Thyroid gland (tissue), 4 donors: ENCODE measurements at regions not wholly inside any gene's neighbourhood (a gene's known extent, or its start where the extent isn't known, plus 50 kb on each side); places are given as distances from the start of the nearest gene placed in this dataset.

Experiments
- DNase-seq, 2 donors: peaks; one replicate each; pipeline ENCODE4 v3.0.0-alpha.2; 2019
- H3K27ac ChIP-seq, 3 donors: fragments of 200-600 bp; sonication (generic); 1 replicate in 2 of 3; 2 replicates in 1 of 3; pipeline ENCODE4 v1.5.1; 2016 to 2019; ENCODE audit warnings: mild to moderate bottlenecking in 1 of 3, moderate library complexity in 1 of 3
- H3K27me3 ChIP-seq: fragments of 200-600 bp; sonication (generic); one replicate; pipeline ENCODE4 v1.5.1; 2019
- H3K36me3 ChIP-seq, 2 donors: fragments of 200-600 bp; sonication (generic); one replicate each; pipeline ENCODE4 v1.5.1; 2016 to 2019
- H3K4me1 ChIP-seq, 2 donors: fragments of 200-600 bp; sonication (generic); one replicate each; pipeline ENCODE4 v1.5.1; 2017 to 2019
- H3K4me3 ChIP-seq, 3 donors: fragments of 200-600 bp; sonication (generic); replicated peaks in 1 of 3; 1 replicate in 2 of 3; 2 replicates in 1 of 3; pipeline ENCODE4 v1.5.1; 2016; ENCODE audit warnings: mild to moderate bottlenecking in 1 of 3
- H3K9me3 ChIP-seq: fragments of 200-600 bp; sonication (generic); one replicate; pipeline ENCODE4 v1.5.1; 2017
- CTCF ChIP-seq, 6 experiments: fragments of 200-600 bp in 3 of 6; fragments of 450-650 bp in 3 of 6; sonication (generic) in 3 of 6; IDR thresholded peaks; one replicate each; pipeline ENCODE4 v1.5.1; 2016 to 2019; ENCODE audit warnings: antibody characterized with exemption in 6 of 6, mild to moderate bottlenecking in 2 of 6, inconsistent platforms in 1 of 6, moderate library complexity in 1 of 6
- POLR2A ChIP-seq, 2 donors: fragments of 450-650 bp; IDR thresholded peaks; one replicate each; pipeline ENCODE4 v1.6.1; 2017; ENCODE audit warnings: antibody characterized with exemption in 2 of 2, mild to moderate bottlenecking in 2 of 2, moderate library complexity in 1 of 2
- WGBS, 2 donors: methylation state at CpG; one replicate each; pipeline ENCODE4 v1.1.5; 2017; 5-methylcytosine and 5-hydroxymethylcytosine counted together
- intact Hi-C: fragments of 100-400 bp; cut with DNase I; formaldehyde crosslinking; loops from one replicate; pipeline ENCODE4 v1.15.1; 2023

- H3K4me3 ChIP-seq: no peak overlapping the region
- intact Hi-C loops: no loop called here
- no peaks in the 10 kb centered on the region for H3K4me1 ChIP-seq
- no peak for DNase-seq
- no peak overlapping the region for H3K27ac ChIP-seq
- WGBS, 2 donors: 84 to 93% methylated on average over 2 of the region's 2 CpGs
- H3K27me3 ChIP-seq: no peaks in the 10 kb centered on the region
- H3K9me3 ChIP-seq: no peaks in the 10 kb centered on the region
- H3K36me3 ChIP-seq: no peaks in the 10 kb centered on the region
- no peak for TF ChIP-seq CTCF (IDR thresholded peaks at IDR 0.05)
- TF ChIP-seq POLR2A (IDR thresholded peaks at IDR 0.05): no peak
Observed at GRCh38 chr18:64288432-64288831, 139.5 kb upstream of the LINC00305 start.

GRCh38 chr18:64287926-64288325 lies 139.0 kb upstream of the LINC00305 start:
- Histone ChIP-seq H3K4me1 (no peaks in the 10 kb centered on the region), H3K36me3 (no peaks in the 10 kb centered on the region), H3K27ac (no peak overlapping the region), H3K9me3 (no peaks in the 10 kb centered on the region), H3K4me3 (no peak overlapping the region), H3K27me3 (no peaks in the 10 kb centered on the region)
- WGBS, 2 donors: 63 to 76% methylated on average over 4 of the region's 4 CpGs
- intact Hi-C loops: no loop called here
- no peak for DNase-seq
- TF ChIP-seq POLR2A (IDR thresholded peaks at IDR 0.05): no peak
- TF ChIP-seq CTCF (IDR thresholded peaks at IDR 0.05): no peak

GRCh38 chr18:64283059-64283458 lies 134.2 kb upstream of the LINC00305 start:
- WGBS, 2 donors: 76 to 81% methylated on average over 1 of the region's 1 CpG
- no peaks in the 10 kb centered on the region for H3K4me1 ChIP-seq
- TF ChIP-seq CTCF (IDR thresholded peaks at IDR 0.05) (no peak), POLR2A (IDR thresholded peaks at IDR 0.05) (no peak)
- intact Hi-C loops: no loop called here
- DNase-seq: no peak
- H3K27me3 ChIP-seq: no peaks in the 10 kb centered on the region
- H3K9me3 ChIP-seq: no peaks in the 10 kb centered on the region
- H3K27ac ChIP-seq: no peak overlapping the region
- no peak overlapping the region for H3K4me3 ChIP-seq
- no peaks in the 10 kb centered on the region for H3K36me3 ChIP-seq

GRCh38 chr18:64278026-64278425 lies 129.1 kb upstream of the LINC00305 start:
- TF ChIP-seq CTCF (IDR thresholded peaks at IDR 0.05) (no peak), POLR2A (IDR thresholded peaks at IDR 0.05) (no peak)
- no peak for DNase-seq
- Histone ChIP-seq H3K4me3 (no peak overlapping the region), H3K27me3 (no peaks in the 10 kb centered on the region), H3K27ac (no peak overlapping the region), H3K9me3 (no peaks in the 10 kb centered on the region), H3K4me1 (no peaks in the 10 kb centered on the region), H3K36me3 (no peaks in the 10 kb centered on the region)
- intact Hi-C loops: no loop called here
- WGBS, 2 donors: 88 to 95% methylated on average over 5 of the region's 5 CpGs

GRCh38 chr18:64276311-64277090 lies 127.6 kb upstream of the LINC00305 start:
- H3K9me3 ChIP-seq: no peaks in the 10 kb centered on the region
- TF ChIP-seq POLR2A (IDR thresholded peaks at IDR 0.05) (no peak), CTCF (IDR thresholded peaks at IDR 0.05) (no peak)
- no peaks in the 10 kb centered on the region for H3K27me3 ChIP-seq
- no peak overlapping the region for H3K4me3 ChIP-seq
- H3K4me1 ChIP-seq: no peaks in the 10 kb centered on the region
- no peaks in the 10 kb centered on the region for H3K36me3 ChIP-seq
- WGBS, 2 donors: 63 to 69% methylated on average over 5 of the region's 5 CpGs
- no peak overlapping the region for H3K27ac ChIP-seq
- no peak for DNase-seq
- intact Hi-C loops: no loop called here
